Spleen (tissue), 11 donors: ENCODE measurements at regions not wholly inside any gene's neighbourhood (a gene's known extent, or its start where the extent isn't known, plus 50 kb on each side); places are given as distances from the start of the nearest gene placed in this dataset.
"Not testable (repeated sequence)": the region's sequence is repeated elsewhere in the genome, so short reads cannot be mapped to it uniquely, and the experiment has no call there.

Experiments
- DNase-seq: peaks from one replicate; pipeline ENCODE4 v3.0.0-alpha.2; 2020
- H3K27ac ChIP-seq, 8 donors: fragments of 200-600 bp; sonication (generic) in 7 of 8; 1 replicate in 4 of 8; 2 replicates in 4 of 8; pipeline versions ENCODE4 v1.5.0 to v1.8.0; 2016 to 2021; ENCODE audit warnings: inconsistent platforms in 4 of 8, mild to moderate bottlenecking in 4 of 8, moderate library complexity in 1 of 8
- H3K27me3 ChIP-seq, 7 donors: fragments of 200-600 bp; sonication (generic) in 6 of 7; replicated peaks in 1 of 7; 1 replicate in 4 of 7; 2 replicates in 3 of 7; pipeline versions ENCODE4 v1.5.0 to v1.8.0; 2016 to 2021; ENCODE audit warnings: inconsistent platforms in 3 of 7, mild to moderate bottlenecking in 1 of 7
- H3K36me3 ChIP-seq, 6 donors: fragments of 200-600 bp; sonication (generic) in 5 of 6; 1 replicate in 4 of 6; 2 replicates in 2 of 6; pipeline versions ENCODE4 v1.5.0 to v1.8.0; 2016 to 2021; ENCODE audit warnings: inconsistent platforms in 2 of 6
- H3K4me1 ChIP-seq, 6 donors: fragments of 200-600 bp; sonication (generic) in 5 of 6; 1 replicate in 3 of 6; 2 replicates in 3 of 6; pipeline versions ENCODE4 v1.5.0 to v1.8.0; 2016 to 2021; ENCODE audit warnings: inconsistent platforms in 3 of 6
- H3K4me3 ChIP-seq, 8 donors: fragments of 200-600 bp; sonication (generic) in 7 of 8; 1 replicate in 4 of 8; 2 replicates in 4 of 8; pipeline versions ENCODE4 v1.5.0 to v1.8.0; 2016 to 2021; ENCODE audit warnings: inconsistent platforms in 4 of 8, mild to moderate bottlenecking in 4 of 8, moderate library complexity in 2 of 8
- H3K9me3 ChIP-seq, 8 donors: fragments of 200-600 bp; sonication (generic) in 7 of 8; 1 replicate in 4 of 8; 2 replicates in 4 of 8; pipeline versions ENCODE4 v1.5.0 to v1.8.0; 2016 to 2021; ENCODE audit warnings: inconsistent platforms in 4 of 8
- POLR2A ChIP-seq, 3 donors: fragments of 450-650 bp; IDR thresholded peaks; one replicate each; pipeline ENCODE4 v1.5.1; 2017; ENCODE audit warnings: antibody characterized with exemption in 3 of 3, mild to moderate bottlenecking in 1 of 3
- POLR2AphosphoS5 ChIP-seq, 3 donors: sonication (generic); formaldehyde crosslinking; IDR thresholded peaks; one replicate each; pipeline ENCODE4 v1.5.1; 2017; ENCODE audit warnings: antibody characterized with exemption in 3 of 3
- WGBS, 5 donors: extraction: QIAGEN DNeasy Blood & Tissue Kit in 3 of 5; methylation state at CpG; one replicate each; pipeline versions ENCODE4 v1.1.5 to v1.1.7; 2013 to 2018; 5-methylcytosine and 5-hydroxymethylcytosine counted together
- intact Hi-C: fragments of 100-400 bp; cut with DNase I; formaldehyde crosslinking; loops from one replicate; pipeline ENCODE4 v1.15.0; 2023; ENCODE audit warnings: low total_unique reads
- TF ChIP-seq, protein P1 (sequence below), 11 experiments: fragments of 200-600 bp in 7 of 11; fragments of 450-650 bp in 4 of 11; sonication (generic) in 4 of 11; IDR thresholded peaks in 8 of 11; conservative IDR thresholded peaks in 3 of 11; 1 replicate in 7 of 11; 2 replicates in 4 of 11; pipeline versions ENCODE4 v1.4.0 to v1.8.0; 2016 to 2021; ENCODE audit warnings: antibody characterized with exemption in 11 of 11, inconsistent platforms in 4 of 11, mild to moderate bottlenecking in 1 of 11
- donor health status: healthy with polysubstance abuse.
- donor health status: DM: no; HTN: no; CAD: no; lungs with moderate emphysema.
- donor health status: DM: no; HTN: no; CAD: no.
- donor health status: Bipolar disorder and iron deficiency.
- donor health status: healthy.
- donor health status: DM: no; HTN: no; CAD: no.
- donor health status: DM: yes; HTN: yes; CAD: no.

DNA sequence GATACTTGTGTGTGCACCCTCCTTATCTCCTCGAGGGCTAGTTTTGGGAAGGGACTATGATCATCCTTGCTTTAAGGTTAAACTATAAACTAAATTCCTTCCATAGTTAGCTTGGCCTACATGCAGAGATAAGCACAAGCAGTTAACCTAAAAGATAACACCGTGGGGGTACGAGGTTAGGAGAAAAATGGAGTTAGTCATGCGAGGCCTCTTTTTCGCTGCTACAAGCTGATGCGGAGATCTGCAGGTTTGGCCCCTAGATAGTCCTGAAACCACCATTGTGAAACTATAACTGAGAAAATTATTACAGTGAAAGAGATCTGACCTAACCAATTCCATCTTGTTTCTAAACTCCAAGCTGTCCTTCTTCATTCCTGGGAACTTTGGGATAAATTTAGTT is 113.7 kb upstream of the ZKSCAN2 start:
- no peak for DNase-seq
- 77 to 83% (median 77%) methylated on average over 6 of the region's 6 CpGs for WGBS, 5 donors
- H3K9me3 ChIP-seq, result no peaks in the 10 kb centered on the region
- intact Hi-C loops, result no loop called here
- H3K27me3 ChIP-seq, result peaks cover 0 to 3% (median 0%) of the 10 kb centered on the region in 7 donors
- TF ChIP-seq, protein P1, sequence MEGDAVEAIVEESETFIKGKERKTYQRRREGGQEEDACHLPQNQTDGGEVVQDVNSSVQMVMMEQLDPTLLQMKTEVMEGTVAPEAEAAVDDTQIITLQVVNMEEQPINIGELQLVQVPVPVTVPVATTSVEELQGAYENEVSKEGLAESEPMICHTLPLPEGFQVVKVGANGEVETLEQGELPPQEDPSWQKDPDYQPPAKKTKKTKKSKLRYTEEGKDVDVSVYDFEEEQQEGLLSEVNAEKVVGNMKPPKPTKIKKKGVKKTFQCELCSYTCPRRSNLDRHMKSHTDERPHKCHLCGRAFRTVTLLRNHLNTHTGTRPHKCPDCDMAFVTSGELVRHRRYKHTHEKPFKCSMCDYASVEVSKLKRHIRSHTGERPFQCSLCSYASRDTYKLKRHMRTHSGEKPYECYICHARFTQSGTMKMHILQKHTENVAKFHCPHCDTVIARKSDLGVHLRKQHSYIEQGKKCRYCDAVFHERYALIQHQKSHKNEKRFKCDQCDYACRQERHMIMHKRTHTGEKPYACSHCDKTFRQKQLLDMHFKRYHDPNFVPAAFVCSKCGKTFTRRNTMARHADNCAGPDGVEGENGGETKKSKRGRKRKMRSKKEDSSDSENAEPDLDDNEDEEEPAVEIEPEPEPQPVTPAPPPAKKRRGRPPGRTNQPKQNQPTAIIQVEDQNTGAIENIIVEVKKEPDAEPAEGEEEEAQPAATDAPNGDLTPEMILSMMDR (IDR thresholded peaks at IDR 0.05 in 8 of 11, conservative IDR thresholded peaks at IDR 0.05 in 3 of 11), result no peak
- TF ChIP-seq POLR2AphosphoS5 (IDR thresholded peaks at IDR 0.05) (no peak), POLR2A (IDR thresholded peaks at IDR 0.05) (no peak)
- no peak overlapping the region for H3K4me3 ChIP-seq
- no peaks in the 10 kb centered on the region for H3K4me1 ChIP-seq
- H3K27ac ChIP-seq, result no peak overlapping the region
- H3K36me3 ChIP-seq, result no peaks in the 10 kb centered on the region

DNA sequence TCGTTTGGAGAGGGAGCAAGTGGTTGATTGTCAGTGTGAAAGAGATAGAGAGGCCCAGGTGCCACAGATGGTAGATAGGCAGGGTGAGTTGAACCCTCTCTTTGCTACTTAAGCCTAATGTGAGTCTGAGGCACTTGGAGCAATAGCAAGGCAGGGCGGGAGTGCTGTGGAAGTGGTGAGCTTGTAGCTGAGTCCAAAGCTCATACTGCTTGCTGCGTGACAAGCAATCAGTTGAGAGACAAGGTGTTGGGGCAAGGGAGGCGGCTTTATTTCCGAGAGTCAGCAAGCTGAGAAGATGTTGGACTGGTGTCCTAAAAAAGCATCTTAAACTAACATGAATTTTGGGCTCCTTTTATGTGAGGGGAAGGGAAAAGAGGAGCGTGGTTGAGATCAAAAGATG is 112.9 kb upstream of the ZKSCAN2 start:
- intact Hi-C loops, result no loop called here
- Histone ChIP-seq H3K27me3 (peaks cover 0 to 3% (median 0%) of the 10 kb centered on the region in 7 donors), H3K27ac (no peak overlapping the region), H3K9me3 (no peaks in the 10 kb centered on the region), H3K36me3 (no peaks in the 10 kb centered on the region), H3K4me1 (no peaks in the 10 kb centered on the region), H3K4me3 (no peak overlapping the region)
- 68 to 77% (median 73%) methylated on average over 6 of the region's 6 CpGs for WGBS, 5 donors
- no peak for DNase-seq
- TF ChIP-seq POLR2A (IDR thresholded peaks at IDR 0.05) (no peak), POLR2AphosphoS5 (IDR thresholded peaks at IDR 0.05) (no peak)
- TF ChIP-seq, protein P1 (IDR thresholded peaks at IDR 0.05 in 8 of 11, conservative IDR thresholded peaks at IDR 0.05 in 3 of 11), result no peak

DNA sequence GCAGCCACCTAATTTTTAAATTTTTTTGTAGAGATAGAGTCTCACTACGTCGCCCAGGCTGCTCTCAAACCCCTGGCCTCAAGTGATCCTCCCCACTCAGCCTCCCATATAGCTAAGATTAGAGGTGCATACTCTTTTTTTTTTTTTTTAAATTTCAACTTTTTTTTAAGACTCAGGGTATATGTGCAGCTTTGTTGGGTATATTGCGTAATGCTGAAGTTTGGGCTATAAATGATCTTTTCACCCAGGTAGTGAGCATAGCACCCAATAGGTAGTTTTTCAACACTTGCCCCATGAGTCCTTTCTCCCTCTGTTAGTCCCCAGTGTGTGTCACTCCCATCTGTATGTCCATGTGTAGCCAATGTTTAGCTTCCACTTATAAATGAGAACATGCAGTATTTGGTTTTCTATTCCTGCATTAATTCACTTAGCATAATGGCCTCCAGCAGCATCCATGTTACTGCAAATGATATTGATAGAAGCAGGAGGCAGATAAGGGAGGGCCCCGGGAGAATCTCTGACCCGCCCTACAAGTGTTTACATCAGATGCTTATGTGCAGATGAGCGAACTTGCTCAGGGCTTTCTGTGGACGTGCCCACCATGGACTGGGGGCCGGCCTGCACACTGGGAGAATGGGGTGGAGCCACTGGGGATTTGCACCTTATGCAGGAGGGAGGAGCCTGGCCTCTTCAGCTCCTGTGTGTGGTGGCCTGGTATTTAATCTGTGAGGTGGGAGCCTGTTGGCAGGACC is 110.3 kb upstream of the ZKSCAN2 start:
- intact Hi-C loops, result no loop called here
- DNase-seq, result no peak
- Histone ChIP-seq H3K9me3 (no peaks in the 10 kb centered on the region), H3K36me3 (no peaks in the 10 kb centered on the region), H3K4me3 (no peak overlapping the region), H3K27ac (no peak overlapping the region), H3K27me3 (peaks cover 0 to 21% (median 0%) of the 10 kb centered on the region in 7 donors), H3K4me1 (no peaks in the 10 kb centered on the region)
- 86 to 96% (median 91%) methylated on average over 8 of the region's 8 CpGs for WGBS, 5 donors
- TF ChIP-seq POLR2A (IDR thresholded peaks at IDR 0.05), result no peak
- no peak for TF ChIP-seq POLR2AphosphoS5 (IDR thresholded peaks at IDR 0.05)
- TF ChIP-seq, protein P1 (IDR thresholded peaks at IDR 0.05 in 8 of 11, conservative IDR thresholded peaks at IDR 0.05 in 3 of 11), result no peak

DNA sequence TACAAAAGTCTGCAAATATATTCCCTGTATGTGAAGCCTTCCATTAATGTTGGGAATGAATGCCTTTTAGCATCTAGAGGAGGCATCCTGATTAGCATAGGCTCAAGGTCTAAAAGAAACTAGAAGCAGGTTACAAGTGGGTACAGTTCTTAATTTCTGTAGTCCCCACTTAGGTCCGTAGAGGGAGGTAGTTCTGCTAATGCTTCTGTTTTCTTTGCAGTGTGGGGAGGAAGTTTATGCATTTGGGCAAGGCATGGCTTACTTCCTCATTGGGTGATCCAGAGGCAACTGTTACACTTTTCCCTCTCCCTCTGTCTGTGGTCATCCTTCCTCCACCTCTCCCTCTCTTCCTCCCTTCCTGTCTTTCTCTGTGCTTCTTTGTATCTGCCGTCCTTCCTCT is 108.4 kb upstream of the ZKSCAN2 start:
- H3K27ac ChIP-seq, result no peak overlapping the region
- intact Hi-C loops, result no loop called here
- DNase-seq, result no peak
- H3K36me3 ChIP-seq, result no peaks in the 10 kb centered on the region
- no peak overlapping the region for H3K4me3 ChIP-seq
- H3K4me1 ChIP-seq, result no peaks in the 10 kb centered on the region
- 13 to 30% (median 23%) methylated on average over 2 of the region's 2 CpGs for WGBS, 5 donors
- H3K9me3 ChIP-seq, result no peaks in the 10 kb centered on the region
- peaks cover 0 to 21% (median 0%) of the 10 kb centered on the region in 7 donors for H3K27me3 ChIP-seq
- TF ChIP-seq POLR2AphosphoS5 (IDR thresholded peaks at IDR 0.05) (no peak), POLR2A (IDR thresholded peaks at IDR 0.05) (no peak)
- TF ChIP-seq, protein P1 (IDR thresholded peaks at IDR 0.05 in 8 of 11, conservative IDR thresholded peaks at IDR 0.05 in 3 of 11), result no peak

DNA sequence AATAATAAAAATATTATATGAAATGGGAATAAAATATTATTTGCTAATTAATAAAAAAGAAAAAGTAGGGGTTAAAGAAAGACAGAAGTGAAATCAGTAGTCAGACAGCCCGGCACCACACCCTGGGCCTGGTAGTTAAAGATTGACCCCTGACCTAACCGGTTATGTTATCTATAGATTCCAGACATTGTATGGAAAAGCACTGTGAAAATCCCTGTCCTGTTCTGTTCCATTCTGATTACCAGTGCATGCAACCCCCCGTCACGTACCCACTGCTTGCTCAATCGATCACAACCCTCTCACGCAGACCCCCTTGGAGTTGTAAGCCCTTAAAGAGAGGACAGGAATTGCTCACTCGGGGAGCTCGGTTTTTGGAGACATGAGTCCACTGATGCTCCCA is 101.9 kb upstream of the ZKSCAN2 start:
- intact Hi-C loops, H3K36me3 ChIP-seq, DNase-seq, H3K4me3 ChIP-seq, H3K4me1 ChIP-seq, H3K9me3 ChIP-seq, H3K27ac ChIP-seq: not testable (repeated sequence)
- peaks cover 0 to 15% (median 0%) of the 10 kb centered on the region in 7 donors for H3K27me3 ChIP-seq
- WGBS, 5 donors, result 78 to 86% (median 81%) methylated on average over 8 of the region's 8 CpGs
